ENCODE measurements at regions not wholly inside any gene's neighbourhood (a gene's known extent, or its start where the extent isn't known, plus 50 kb on each side); places are given as distances from the start of the nearest gene placed in this dataset.

DNA sequence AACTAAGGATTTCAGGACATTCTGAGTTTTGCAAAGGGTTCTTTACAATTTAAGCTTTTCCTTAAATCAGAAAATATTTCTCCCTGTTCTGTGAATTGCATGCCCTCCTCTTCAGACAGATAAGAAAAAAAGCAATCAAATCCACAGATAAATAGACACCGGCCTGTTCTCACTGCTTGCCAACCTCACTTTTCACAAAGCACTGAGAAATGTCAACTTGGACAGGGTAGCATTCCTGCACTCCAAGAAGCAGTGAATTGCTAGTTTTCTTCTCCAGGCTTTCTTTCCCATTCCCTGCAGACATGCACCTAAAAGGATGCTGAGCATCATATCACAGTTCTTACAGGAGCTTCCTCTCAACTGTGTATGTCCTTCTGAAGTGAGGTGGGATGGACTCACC lies 226.0 kb downstream of the CHRM3 start:
- H3K4me1 ChIP-seq (ENCODE audit: control insufficient read depth, extremely low read depth, insufficient read depth, low read length) = no peaks in the 10 kb centered on the region
- H3K79me2 ChIP-seq (ENCODE audit: control insufficient read depth, insufficient read depth, low read length) = no peaks in the 10 kb centered on the region
- no peak overlapping the region for H3K27ac ChIP-seq (ENCODE audit: insufficient read depth, low read length)
- H3K9me3 ChIP-seq (ENCODE audit: control insufficient read depth, insufficient read depth, low read depth, low read length) = no peaks in the 10 kb centered on the region
- H3K4me2 ChIP-seq (ENCODE audit: extremely low read depth, insufficient read depth, low read length) = no peak overlapping the region
- H3K36me3 ChIP-seq (ENCODE audit: control insufficient read depth, insufficient read depth, low read length) = no peaks in the 10 kb centered on the region
- no peak overlapping the region for H3K9ac ChIP-seq (ENCODE audit: insufficient read depth, low read length)
- no peak overlapping the region for H3K4me3 ChIP-seq (replicated peaks in 1 of 4; ENCODE audit: control extremely low read depth in 1 of 4, insufficient read depth in 1 of 4, low read depth in 3 of 4, low read length in 4 of 4)
- no peak for DNase-seq (ENCODE audit: low read depth in 2 of 2)
- no peaks in the 10 kb centered on the region for H3K27me3 ChIP-seq (ENCODE audit: control insufficient read depth, insufficient read depth, low read length)
- no peaks in the 10 kb centered on the region for H4K20me1 ChIP-seq (ENCODE audit: control insufficient read depth, extremely low read depth, insufficient read depth, low read length)
- H2AFZ ChIP-seq (ENCODE audit: low read length) = no peak overlapping the region
- TF ChIP-seq, protein P1, sequence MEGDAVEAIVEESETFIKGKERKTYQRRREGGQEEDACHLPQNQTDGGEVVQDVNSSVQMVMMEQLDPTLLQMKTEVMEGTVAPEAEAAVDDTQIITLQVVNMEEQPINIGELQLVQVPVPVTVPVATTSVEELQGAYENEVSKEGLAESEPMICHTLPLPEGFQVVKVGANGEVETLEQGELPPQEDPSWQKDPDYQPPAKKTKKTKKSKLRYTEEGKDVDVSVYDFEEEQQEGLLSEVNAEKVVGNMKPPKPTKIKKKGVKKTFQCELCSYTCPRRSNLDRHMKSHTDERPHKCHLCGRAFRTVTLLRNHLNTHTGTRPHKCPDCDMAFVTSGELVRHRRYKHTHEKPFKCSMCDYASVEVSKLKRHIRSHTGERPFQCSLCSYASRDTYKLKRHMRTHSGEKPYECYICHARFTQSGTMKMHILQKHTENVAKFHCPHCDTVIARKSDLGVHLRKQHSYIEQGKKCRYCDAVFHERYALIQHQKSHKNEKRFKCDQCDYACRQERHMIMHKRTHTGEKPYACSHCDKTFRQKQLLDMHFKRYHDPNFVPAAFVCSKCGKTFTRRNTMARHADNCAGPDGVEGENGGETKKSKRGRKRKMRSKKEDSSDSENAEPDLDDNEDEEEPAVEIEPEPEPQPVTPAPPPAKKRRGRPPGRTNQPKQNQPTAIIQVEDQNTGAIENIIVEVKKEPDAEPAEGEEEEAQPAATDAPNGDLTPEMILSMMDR (conservative IDR thresholded peaks at IDR 0.05 in 1 of 2, IDR thresholded peaks at IDR 0.05 in 1 of 2; ENCODE audit: low read depth in 1 of 2, low read length in 2 of 2) = no peak
- no peak for TF ChIP-seq EZH2 (IDR thresholded peaks at IDR 0.05; ENCODE audit: low read length, missing control alignments)

GRCh38 chr1:239616673-239617072 lies 230.3 kb downstream of the CHRM3 start:
- Histone ChIP-seq H3K27ac (ENCODE audit: insufficient read depth, low read length) (no peak overlapping the region), H3K4me1 (ENCODE audit: control insufficient read depth, extremely low read depth, insufficient read depth, low read length) (no peaks in the 10 kb centered on the region), H3K9me3 (ENCODE audit: control insufficient read depth, insufficient read depth, low read depth, low read length) (no peaks in the 10 kb centered on the region), H2AFZ (ENCODE audit: low read length) (no peak overlapping the region), H3K27me3 (ENCODE audit: control insufficient read depth, insufficient read depth, low read length) (no peaks in the 10 kb centered on the region), H3K9ac (ENCODE audit: insufficient read depth, low read length) (no peak overlapping the region), H3K36me3 (ENCODE audit: control insufficient read depth, insufficient read depth, low read length) (no peaks in the 10 kb centered on the region), H3K79me2 (ENCODE audit: control insufficient read depth, insufficient read depth, low read length) (no peaks in the 10 kb centered on the region), H3K4me2 (ENCODE audit: extremely low read depth, insufficient read depth, low read length) (no peak overlapping the region), H4K20me1 (ENCODE audit: control insufficient read depth, extremely low read depth, insufficient read depth, low read length) (no peaks in the 10 kb centered on the region), H3K4me3 (replicated peaks in 1 of 4; ENCODE audit: control extremely low read depth in 1 of 4, insufficient read depth in 1 of 4, low read depth in 3 of 4, low read length in 4 of 4) (no peak overlapping the region)
- DNase-seq (ENCODE audit: low read depth in 2 of 2) = peak in 1 of 2 donors; percentile 1
- no peak for TF ChIP-seq EZH2 (IDR thresholded peaks at IDR 0.05; ENCODE audit: low read length, missing control alignments)
- TF ChIP-seq, protein P1 (conservative IDR thresholded peaks at IDR 0.05 in 1 of 2, IDR thresholded peaks at IDR 0.05 in 1 of 2; ENCODE audit: low read depth in 1 of 2, low read length in 2 of 2) = no peak

- H3K79me2 ChIP-seq (ENCODE audit: control insufficient read depth, insufficient read depth, low read length) = no peaks in the 10 kb centered on the region
- H4K20me1 ChIP-seq (ENCODE audit: control insufficient read depth, extremely low read depth, insufficient read depth, low read length) = no peaks in the 10 kb centered on the region
- no peak overlapping the region for H2AFZ ChIP-seq (ENCODE audit: low read length)
- H3K4me2 ChIP-seq (ENCODE audit: extremely low read depth, insufficient read depth, low read length) = no peak overlapping the region
- no peak for TF ChIP-seq EZH2 (IDR thresholded peaks at IDR 0.05; ENCODE audit: low read length, missing control alignments)
- TF ChIP-seq, protein P1 (conservative IDR thresholded peaks at IDR 0.05 in 1 of 2, IDR thresholded peaks at IDR 0.05 in 1 of 2; ENCODE audit: low read depth in 1 of 2, low read length in 2 of 2) = no peak
- no peaks in the 10 kb centered on the region for H3K27me3 ChIP-seq (ENCODE audit: control insufficient read depth, insufficient read depth, low read length)
- no peak overlapping the region for H3K27ac ChIP-seq (ENCODE audit: insufficient read depth, low read length)
- H3K4me3 ChIP-seq (replicated peaks in 1 of 4; ENCODE audit: control extremely low read depth in 1 of 4, insufficient read depth in 1 of 4, low read depth in 3 of 4, low read length in 4 of 4) = no peak overlapping the region
- no peaks in the 10 kb centered on the region for H3K4me1 ChIP-seq (ENCODE audit: control insufficient read depth, extremely low read depth, insufficient read depth, low read length)
- DNase-seq (ENCODE audit: low read depth in 2 of 2) = no peak
- H3K36me3 ChIP-seq (ENCODE audit: control insufficient read depth, insufficient read depth, low read length) = no peaks in the 10 kb centered on the region
- no peaks in the 10 kb centered on the region for H3K9me3 ChIP-seq (ENCODE audit: control insufficient read depth, insufficient read depth, low read depth, low read length)
- no peak overlapping the region for H3K9ac ChIP-seq (ENCODE audit: insufficient read depth, low read length)
Observed at GRCh38 chr1:239617259-239617658, 230.9 kb downstream of the CHRM3 start.
